DOHH2 (cell line): ENCODE measurements at regions not wholly inside any gene's neighbourhood (a gene's known extent, or its start where the extent isn't known, plus 50 kb on each side); places are given as distances from the start of the nearest gene placed in this dataset.

Experiments
- EZH2phosphoT487 ChIP-seq: fragments of 200-600 bp; sonication (generic); IDR thresholded peaks from 2 replicates; pipeline ENCODE4 v1.6.1; 2017; ENCODE audit warnings: borderline replicate concordance, mild to moderate bottlenecking, antibody characterized with exemption, low read length, moderate library complexity, mixed read lengths
- TF ChIP-seq, protein P1 (sequence below): fragments of 200-600 bp; sonication (generic); IDR thresholded peaks from one replicate; pipeline ENCODE4 v1.5.1; 2014; ENCODE audit warnings: antibody characterized with exemption, mild to moderate bottlenecking, low read depth, low read length; ENCODE audit not compliant: poor library complexity, severe bottlenecking

DNA sequence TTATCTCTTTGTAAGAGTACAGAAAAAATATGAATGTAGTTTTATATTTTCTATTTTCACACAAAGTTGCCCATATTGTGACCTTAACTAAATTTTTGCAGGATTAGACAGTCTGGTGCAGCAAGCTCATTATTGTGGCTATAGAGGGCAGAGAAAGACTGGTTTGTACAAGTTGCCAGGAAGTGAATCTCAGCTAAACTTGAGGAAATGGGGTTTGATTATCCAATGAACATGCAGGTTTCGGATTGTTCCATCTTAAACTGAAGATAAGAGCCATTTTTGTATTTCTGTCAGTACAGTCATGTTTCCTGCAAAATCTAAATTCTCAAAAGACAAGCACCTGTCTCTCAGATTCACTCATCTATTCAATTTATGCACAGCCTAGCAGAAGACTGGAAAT is 390.9 kb downstream of the MMUT start:
- TF ChIP-seq, protein P1, sequence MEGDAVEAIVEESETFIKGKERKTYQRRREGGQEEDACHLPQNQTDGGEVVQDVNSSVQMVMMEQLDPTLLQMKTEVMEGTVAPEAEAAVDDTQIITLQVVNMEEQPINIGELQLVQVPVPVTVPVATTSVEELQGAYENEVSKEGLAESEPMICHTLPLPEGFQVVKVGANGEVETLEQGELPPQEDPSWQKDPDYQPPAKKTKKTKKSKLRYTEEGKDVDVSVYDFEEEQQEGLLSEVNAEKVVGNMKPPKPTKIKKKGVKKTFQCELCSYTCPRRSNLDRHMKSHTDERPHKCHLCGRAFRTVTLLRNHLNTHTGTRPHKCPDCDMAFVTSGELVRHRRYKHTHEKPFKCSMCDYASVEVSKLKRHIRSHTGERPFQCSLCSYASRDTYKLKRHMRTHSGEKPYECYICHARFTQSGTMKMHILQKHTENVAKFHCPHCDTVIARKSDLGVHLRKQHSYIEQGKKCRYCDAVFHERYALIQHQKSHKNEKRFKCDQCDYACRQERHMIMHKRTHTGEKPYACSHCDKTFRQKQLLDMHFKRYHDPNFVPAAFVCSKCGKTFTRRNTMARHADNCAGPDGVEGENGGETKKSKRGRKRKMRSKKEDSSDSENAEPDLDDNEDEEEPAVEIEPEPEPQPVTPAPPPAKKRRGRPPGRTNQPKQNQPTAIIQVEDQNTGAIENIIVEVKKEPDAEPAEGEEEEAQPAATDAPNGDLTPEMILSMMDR = no peak
- no peak for TF ChIP-seq EZH2phosphoT487
